WTC11 (cell line): ENCODE measurements at regions not wholly inside any gene's neighbourhood (a gene's known extent, or its start where the extent isn't known, plus 50 kb on each side); places are given as distances from the start of the nearest gene placed in this dataset.

Experiments
- ATF1 ChIP-seq: sonication (generic); formaldehyde crosslinking; IDR thresholded peaks from 2 replicates; pipeline ENCODE4 v1.8.1; 2023; ENCODE audit warnings: mild to moderate bottlenecking, moderate library complexity, missing genetic modification reagents
- ATF6 ChIP-seq: sonication (generic); formaldehyde crosslinking; IDR thresholded peaks from 2 replicates; pipeline ENCODE4 v1.8.1; 2023; ENCODE audit warnings: mild to moderate bottlenecking, missing genetic modification reagents
- CREM ChIP-seq: sonication (generic); formaldehyde crosslinking; IDR thresholded peaks from 2 replicates; pipeline ENCODE4 v1.8.1; 2022; ENCODE audit warnings: mild to moderate bottlenecking, missing genetic modification reagents, moderate library complexity
- CTCF ChIP-seq: fragments of 200-600 bp; IDR thresholded peaks from 2 replicates; pipeline ENCODE4 v1.8.0; 2022; ENCODE audit warnings: antibody characterized with exemption
- ESRRA ChIP-seq: sonication (generic); formaldehyde crosslinking; IDR thresholded peaks from 2 replicates; pipeline ENCODE4 v1.8.1; 2022; ENCODE audit warnings: mild to moderate bottlenecking, missing genetic modification reagents, borderline replicate concordance
- FOXK1 ChIP-seq: sonication (generic); formaldehyde crosslinking; IDR thresholded peaks from 2 replicates; pipeline ENCODE4 v1.8.0; 2022; ENCODE audit warnings: mild to moderate bottlenecking, moderate library complexity, missing genetic modification reagents
- JUN ChIP-seq: sonication (generic); formaldehyde crosslinking; IDR thresholded peaks from 2 replicates; pipeline ENCODE4 v1.8.0; 2023; ENCODE audit warnings: mild to moderate bottlenecking, missing genetic modification reagents
- MAX ChIP-seq: sonication (generic); formaldehyde crosslinking; IDR thresholded peaks from 2 replicates; pipeline ENCODE4 v1.8.0; 2022; ENCODE audit warnings: mild to moderate bottlenecking, missing genetic modification reagents
- USF1 ChIP-seq: sonication (generic); formaldehyde crosslinking; IDR thresholded peaks from 2 replicates; pipeline ENCODE4 v1.8.0; 2022; ENCODE audit warnings: mild to moderate bottlenecking, missing genetic modification reagents
- USF2 ChIP-seq: sonication (generic); formaldehyde crosslinking; IDR thresholded peaks from 2 replicates; pipeline ENCODE4 v1.8.1; 2023; ENCODE audit warnings: mild to moderate bottlenecking, missing genetic modification reagents, moderate library complexity
- ZBTB43 ChIP-seq: sonication (generic); formaldehyde crosslinking; IDR thresholded peaks from 2 replicates; pipeline ENCODE4 v1.8.1; 2023; ENCODE audit warnings: mild to moderate bottlenecking, missing genetic modification reagents
- ZMAT4 ChIP-seq: fragments of 250-450 bp; sonication (Bioruptor Pico); IDR thresholded peaks from 2 replicates; pipeline ENCODE4 v1.9.0; 2021; ENCODE audit warnings: mild to moderate bottlenecking
- ZNF232 ChIP-seq: sonication (generic); formaldehyde crosslinking; IDR thresholded peaks from 2 replicates; pipeline ENCODE4 v1.8.0; 2022; ENCODE audit warnings: mild to moderate bottlenecking, missing genetic modification reagents
- ZNF263 ChIP-seq: sonication (generic); formaldehyde crosslinking; IDR thresholded peaks from 2 replicates; pipeline ENCODE4 v1.8.1; 2022; ENCODE audit warnings: low read depth, mild to moderate bottlenecking, moderate library complexity, missing genetic modification reagents

- TF ChIP-seq MAX (CRISPR knock-in tag) (no peak), ZNF263 (CRISPR knock-in tag) (no peak), CTCF (no peak), CREM (CRISPR knock-in tag) (no peak), FOXK1 (CRISPR knock-in tag) (no peak), ATF6 (no peak), ZBTB43 (CRISPR knock-in tag) (no peak), ZMAT4 (CRISPR knock-in tag) (no peak), USF2 (CRISPR knock-in tag) (no peak), ATF1 (CRISPR knock-in tag) (no peak), ZNF232 (CRISPR knock-in tag) (no peak), JUN (CRISPR knock-in tag) (no peak), USF1 (CRISPR knock-in tag) (no peak), ESRRA (CRISPR knock-in tag) (no peak)
Observed at GRCh38 chr17:34117811-34118210, 137.3 kb upstream of the CCL2 start.
